Hepatocyte (in vitro differentiated cells): ENCODE measurements at regions not wholly inside any gene's neighbourhood (a gene's known extent, or its start where the extent isn't known, plus 50 kb on each side); places are given as distances from the start of the nearest gene placed in this dataset.

ENCODE experiments used
- CTCF ChIP-seq: fragments of 200-600 bp; sonication (generic); IDR thresholded peaks from 2 replicates; pipeline ENCODE4 v1.5.1; 2016; ENCODE audit warnings: antibody characterized with exemption, mild to moderate bottlenecking; ENCODE audit not compliant: poor library complexity
- EZH2 ChIP-seq: fragments of 200-600 bp; sonication (generic); IDR thresholded peaks from 2 replicates; pipeline ENCODE4 v1.6.1; 2016; ENCODE audit warnings: antibody characterized with exemption, mild to moderate bottlenecking, borderline replicate concordance

- TF ChIP-seq CTCF (no peak), EZH2 (no peak)
Observed at GRCh38 chr20:50299325-50299629, 108.6 kb downstream of the CEBPB start.
